A673 (cell line): ENCODE measurements at regions not wholly inside any gene's neighbourhood (a gene's known extent, or its start where the extent isn't known, plus 50 kb on each side); places are given as distances from the start of the nearest gene placed in this dataset.

Experiments
- CTCF ChIP-seq: fragments of 300-800, 200-600 bp; sonication (generic); conservative IDR thresholded peaks from 2 replicates; pipeline ENCODE4 v1.5.1; 2017; ENCODE audit warnings: low read depth, mild to moderate bottlenecking, antibody characterized with exemption, low read length, moderate library complexity, mixed read lengths
- EZH2 ChIP-seq: fragments of 200-600 bp; sonication (generic); IDR thresholded peaks from 2 replicates; pipeline ENCODE4 v1.6.1; 2017; ENCODE audit warnings: borderline replicate concordance, low read depth, mild to moderate bottlenecking, mixed read lengths, antibody characterized with exemption, low read length; ENCODE audit not compliant: poor library complexity, severe bottlenecking

GRCh38 chr1:193787061-193787460 is 600.6 kb upstream of the B3GALT2 start:
- no peak for TF ChIP-seq EZH2
- TF ChIP-seq CTCF, result no peak
